ENCODE measurements at regions not wholly inside any gene's neighbourhood (a gene's known extent, or its start where the extent isn't known, plus 50 kb on each side); places are given as distances from the start of the nearest gene placed in this dataset.

GRCh38 chr2:16173893-16174692 is 233.7 kb downstream of the MYCN start:
- no peak for DNase-seq (ENCODE audit: low read depth in 2 of 2)

GRCh38 chr2:16172324-16173175 is 232.2 kb downstream of the MYCN start:
- DNase-seq (ENCODE audit: low read depth in 2 of 2), result no peak

GRCh38 chr2:16171425-16171920 is 231.1 kb downstream of the MYCN start:
- DNase-seq (ENCODE audit: low read depth in 2 of 2), result no peak

- DNase-seq (ENCODE audit: low read depth in 2 of 2), result no peak
Measured at GRCh38 chr2:16170675-16171424, 230.5 kb downstream of the MYCN start.

GRCh38 chr2:16169381-16169960 is 229.1 kb downstream of the MYCN start:
- no peak for DNase-seq (ENCODE audit: low read depth in 2 of 2)

- DNase-seq (ENCODE audit: low read depth in 2 of 2), result no peak
Measured at GRCh38 chr2:16168506-16169264, 228.3 kb downstream of the MYCN start.

GRCh38 chr2:16167870-16168426 is 227.6 kb downstream of the MYCN start:
- no peak for DNase-seq (ENCODE audit: low read depth in 2 of 2)

GRCh38 chr2:16167451-16167861 is 227.1 kb downstream of the MYCN start:
- DNase-seq (ENCODE audit: low read depth in 2 of 2), result no peak

GRCh38 chr2:16166327-16166981 is 226.1 kb downstream of the MYCN start:
- DNase-seq (ENCODE audit: low read depth in 2 of 2), result no peak

- no peak for DNase-seq (ENCODE audit: low read depth in 2 of 2)
Measured at GRCh38 chr2:16165518-16166326, 225.4 kb downstream of the MYCN start.

GRCh38 chr2:16162491-16163040 is 222.2 kb downstream of the MYCN start:
- no peak for DNase-seq (ENCODE audit: low read depth in 2 of 2)

- DNase-seq (ENCODE audit: low read depth in 2 of 2), result no peak
Measured at GRCh38 chr2:16161768-16162490, 221.6 kb downstream of the MYCN start.

- no peak for DNase-seq (ENCODE audit: low read depth in 2 of 2)
Measured at GRCh38 chr2:16161085-16161565, 220.8 kb downstream of the MYCN start.

- DNase-seq (ENCODE audit: low read depth in 2 of 2), result no peak
Measured at GRCh38 chr2:16160281-16161084, 220.1 kb downstream of the MYCN start.

- no peak for DNase-seq (ENCODE audit: low read depth in 2 of 2)
Measured at GRCh38 chr2:16156411-16156810, 216.1 kb downstream of the MYCN start.

GRCh38 chr2:16155766-16156165 is 215.4 kb downstream of the MYCN start:
- no peak for DNase-seq (ENCODE audit: low read depth in 2 of 2)

- DNase-seq (ENCODE audit: low read depth in 2 of 2), result no peak
Measured at GRCh38 chr2:16155366-16155765, 215.0 kb downstream of the MYCN start.
